RWPE1 (cell line): ENCODE measurements at regions not wholly inside any gene's neighbourhood (a gene's known extent, or its start where the extent isn't known, plus 50 kb on each side); places are given as distances from the start of the nearest gene placed in this dataset.
"Not testable (repeated sequence)": the region's sequence is repeated elsewhere in the genome, so short reads cannot be mapped to it uniquely, and the experiment has no call there.

ENCODE experiments used
- CTCF ChIA-PET: fragments of 350-600 bp; sonication (Branson Sonifier 250); formaldehyde crosslinking; extraction: SDS; loops from one replicate; lab custom pipeline; 2021; lab: Yijun Ruan, JAX
- POLR2A ChIA-PET: fragments of 400-600 bp; formaldehyde crosslinking; extraction: SDS; loops from one replicate; lab custom pipeline; 2020; ENCODE audit warnings: antibody characterized with exemption; ENCODE audit not compliant: low non-redundant PET; lab: Yijun Ruan, JAX
- DNase-seq: peaks from one replicate; pipeline ENCODE4 v3.0.0; 2012; ENCODE audit warnings: low spot score
- H3K27ac ChIP-seq: fragments of 450-650 bp; 2 replicates; pipeline ENCODE4 v1.5.1; 2017
- TF ChIP-seq, protein P1 (sequence below): fragments of 450-650 bp; conservative IDR thresholded peaks from 2 replicates; pipeline ENCODE4 v1.5.1; 2017; ENCODE audit warnings: low read depth, mild to moderate bottlenecking

DNA sequence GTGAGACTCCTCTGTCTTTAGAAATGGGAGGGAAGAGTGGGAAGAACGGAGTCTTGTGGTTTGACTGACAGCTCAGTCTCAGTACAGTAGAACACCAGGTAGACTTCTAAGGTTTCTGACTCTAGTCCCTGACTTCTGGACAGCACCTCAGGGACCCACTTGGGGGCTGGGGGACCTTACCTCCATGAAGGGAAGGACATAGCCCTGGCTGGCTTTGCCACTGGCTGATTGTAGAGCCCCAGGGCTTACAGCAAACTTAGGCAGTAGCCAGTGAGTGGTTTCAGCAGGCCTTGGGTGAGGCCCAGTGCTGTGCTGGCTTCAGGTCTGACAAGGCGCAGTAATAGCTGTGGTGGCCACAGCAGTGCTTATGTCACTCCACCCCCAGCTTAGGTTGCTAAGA, 290.0 kb upstream of the PRR16 start:
- TF ChIP-seq, protein P1, sequence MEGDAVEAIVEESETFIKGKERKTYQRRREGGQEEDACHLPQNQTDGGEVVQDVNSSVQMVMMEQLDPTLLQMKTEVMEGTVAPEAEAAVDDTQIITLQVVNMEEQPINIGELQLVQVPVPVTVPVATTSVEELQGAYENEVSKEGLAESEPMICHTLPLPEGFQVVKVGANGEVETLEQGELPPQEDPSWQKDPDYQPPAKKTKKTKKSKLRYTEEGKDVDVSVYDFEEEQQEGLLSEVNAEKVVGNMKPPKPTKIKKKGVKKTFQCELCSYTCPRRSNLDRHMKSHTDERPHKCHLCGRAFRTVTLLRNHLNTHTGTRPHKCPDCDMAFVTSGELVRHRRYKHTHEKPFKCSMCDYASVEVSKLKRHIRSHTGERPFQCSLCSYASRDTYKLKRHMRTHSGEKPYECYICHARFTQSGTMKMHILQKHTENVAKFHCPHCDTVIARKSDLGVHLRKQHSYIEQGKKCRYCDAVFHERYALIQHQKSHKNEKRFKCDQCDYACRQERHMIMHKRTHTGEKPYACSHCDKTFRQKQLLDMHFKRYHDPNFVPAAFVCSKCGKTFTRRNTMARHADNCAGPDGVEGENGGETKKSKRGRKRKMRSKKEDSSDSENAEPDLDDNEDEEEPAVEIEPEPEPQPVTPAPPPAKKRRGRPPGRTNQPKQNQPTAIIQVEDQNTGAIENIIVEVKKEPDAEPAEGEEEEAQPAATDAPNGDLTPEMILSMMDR: no peak
- ChIA-PET CTCF (no interaction called here), POLR2A (no interaction called here)
- H3K27ac ChIP-seq: no peak overlapping the region
- DNase-seq: no peak

DNA sequence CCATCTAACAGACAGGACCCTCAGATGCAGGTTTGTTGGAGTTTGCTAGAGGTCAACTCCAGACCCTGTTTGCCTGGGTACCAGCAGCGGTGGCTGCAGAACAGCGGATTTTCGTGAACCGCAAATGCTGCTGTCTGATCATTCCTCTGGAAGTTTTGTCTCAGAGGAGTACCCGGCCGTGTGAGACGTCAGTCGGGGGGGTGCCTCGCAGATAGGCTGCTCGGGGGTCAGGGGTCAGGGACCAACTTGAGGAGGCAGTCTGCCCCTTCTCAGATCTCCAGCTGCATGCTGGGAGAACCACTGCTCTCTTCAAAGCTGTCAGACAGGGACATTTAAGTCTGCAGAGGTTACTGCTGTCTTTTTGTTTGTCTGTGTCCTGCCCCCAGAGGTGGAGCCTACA, 282.9 kb upstream of the PRR16 start:
- DNase-seq, CTCF ChIA-PET, POLR2A ChIA-PET, H3K27ac ChIP-seq: not testable (repeated sequence)

DNA sequence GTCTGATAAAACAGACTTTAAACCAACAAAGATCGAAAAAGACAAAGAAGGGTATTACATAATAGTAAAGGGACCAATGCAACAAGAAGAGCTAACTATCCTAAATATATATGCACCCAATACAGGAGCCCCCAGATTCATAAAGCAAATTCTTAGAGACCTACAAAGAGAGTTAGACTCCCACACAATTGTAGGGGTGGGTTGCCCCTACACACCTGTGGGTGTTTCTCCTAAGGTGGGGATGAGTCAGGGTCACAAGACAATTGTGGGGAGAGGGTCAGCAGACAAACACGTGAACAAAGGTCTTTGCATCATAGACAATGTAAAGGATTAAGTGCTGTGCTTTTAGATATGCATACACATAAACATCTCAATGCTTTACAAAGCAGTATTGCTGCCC, 269.4 kb upstream of the PRR16 start:
- CTCF ChIA-PET, POLR2A ChIA-PET: not testable (repeated sequence)

DNA sequence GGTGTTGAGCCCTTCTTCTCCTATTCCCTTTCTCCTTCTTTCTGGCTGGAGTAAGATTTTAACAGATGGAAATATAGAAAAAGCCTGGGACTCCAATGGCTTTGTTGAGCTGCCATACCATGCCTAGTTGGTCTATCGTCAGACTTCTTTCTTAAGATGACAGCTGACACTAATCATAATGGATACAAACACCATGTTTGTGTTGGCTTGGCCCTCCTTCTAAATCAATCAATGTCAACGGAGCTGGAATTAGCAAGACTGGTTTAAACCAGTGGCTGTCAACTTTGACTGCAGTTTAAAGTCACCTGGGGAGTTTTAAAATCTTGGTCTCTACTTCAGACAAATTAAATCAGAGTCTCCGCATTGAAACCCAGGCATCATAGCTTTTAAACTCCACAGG, 264.5 kb upstream of the PRR16 start:
- POLR2A ChIA-PET: no interaction called here
- TF ChIP-seq, protein P1: no peak
- no peak overlapping the region for H3K27ac ChIP-seq
- CTCF ChIA-PET: interaction anchor here (0.6 kb wide), 1 partner anchor 182 kb away, joined by 3 read pairs; no protein-coding TSS in a partner anchor
- DNase-seq: no peak

More for the DNA sequence above, 269.4 kb upstream of the PRR16 start:
- not testable (repeated sequence) for DNase-seq, H3K27ac ChIP-seq

DNA sequence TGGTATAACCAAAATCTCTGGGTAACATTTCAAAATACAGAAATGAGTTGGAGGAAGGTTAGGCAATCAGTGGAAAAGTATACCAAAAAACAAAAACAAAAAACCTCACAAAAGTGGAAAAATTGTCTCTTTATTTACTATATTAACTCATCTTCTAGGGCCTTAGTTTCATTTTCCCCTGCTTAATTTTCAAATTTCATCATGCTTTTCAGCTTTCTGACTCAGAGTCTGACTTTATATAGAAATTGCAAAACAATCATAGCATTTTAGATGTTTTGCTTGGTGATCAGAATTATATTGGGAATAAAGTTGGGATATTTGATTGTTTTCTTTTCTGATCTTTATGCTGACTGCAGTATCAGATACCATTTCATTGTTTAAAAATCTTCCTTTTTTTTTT, 257.0 kb upstream of the PRR16 start:
- no peak for DNase-seq
- ChIA-PET CTCF (interaction anchor here (0.6 kb wide), 1 partner anchor 39 kb away, joined by 6 read pairs; no protein-coding TSS in a partner anchor), POLR2A (no interaction called here)
- TF ChIP-seq, protein P1: no peak
- H3K27ac ChIP-seq: no peak overlapping the region

DNA sequence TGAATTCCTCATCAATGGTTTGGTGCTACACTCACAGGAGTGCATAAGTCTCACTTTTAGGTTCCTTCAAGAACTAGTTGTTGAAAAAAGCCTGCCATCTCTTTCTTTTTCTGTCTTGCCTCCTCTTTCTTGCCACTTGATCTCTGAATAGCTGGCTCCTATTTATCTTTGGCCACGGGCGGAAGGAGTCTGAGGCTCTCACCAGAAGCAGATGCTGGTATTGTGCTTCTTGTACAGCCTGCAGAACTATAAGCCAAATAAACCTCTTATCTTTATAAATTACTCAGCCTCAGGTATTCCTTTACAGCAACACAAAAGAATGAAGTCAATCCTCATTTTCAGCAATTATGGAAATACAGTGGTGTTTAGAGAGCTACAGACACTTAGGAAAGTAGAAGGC, 247.1 kb upstream of the PRR16 start:
- no peak overlapping the region for H3K27ac ChIP-seq
- CTCF ChIA-PET: no interaction called here
- POLR2A ChIA-PET: no interaction called here
- TF ChIP-seq, protein P1: no peak
- no peak for DNase-seq

DNA sequence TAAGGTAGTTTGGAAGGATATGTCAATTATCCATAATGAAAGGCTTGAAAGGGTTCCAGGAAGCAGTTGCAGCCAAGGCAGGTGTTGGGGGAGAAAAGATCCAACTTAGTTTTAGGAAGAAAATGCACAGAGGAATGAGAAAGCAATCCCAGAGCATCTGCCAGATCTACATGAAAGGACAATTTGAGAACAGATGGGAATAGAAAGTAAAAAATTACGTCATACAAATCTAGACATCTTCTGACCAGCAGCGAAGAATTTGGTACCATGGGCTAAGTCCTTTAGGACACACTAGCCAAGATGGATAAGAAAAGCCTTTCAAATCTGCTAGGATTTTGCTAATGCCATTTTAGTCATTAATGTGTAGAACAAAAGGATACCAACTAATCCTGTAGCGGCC, 244.1 kb upstream of the PRR16 start:
- TF ChIP-seq, protein P1: no peak
- no peak for DNase-seq
- CTCF ChIA-PET: no interaction called here
- POLR2A ChIA-PET: no interaction called here
- H3K27ac ChIP-seq: no peak overlapping the region

DNA sequence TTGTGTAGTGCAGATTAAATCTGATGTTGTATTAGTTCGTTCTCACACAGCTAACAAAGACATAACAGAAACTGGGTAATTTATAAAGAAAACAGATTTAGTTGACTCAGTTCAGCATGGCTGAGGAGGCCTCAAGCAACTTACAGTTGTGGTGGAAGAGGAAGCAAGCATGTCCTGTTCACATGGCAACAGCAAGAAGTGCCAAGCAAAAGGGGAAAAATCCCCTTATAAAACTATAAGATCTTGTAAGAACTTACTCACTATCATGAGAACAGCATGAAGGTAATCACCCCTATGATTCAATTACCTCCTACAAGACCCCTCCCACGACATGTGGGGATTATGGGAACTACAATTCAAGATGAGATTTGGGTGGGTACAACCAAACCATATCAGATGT, 238.6 kb upstream of the PRR16 start:
- POLR2A ChIA-PET: no interaction called here
- no peak overlapping the region for H3K27ac ChIP-seq
- TF ChIP-seq, protein P1: no peak
- CTCF ChIA-PET: no interaction called here
- no peak for DNase-seq
